GM20000 (cell line): ENCODE measurements at regions not wholly inside any gene's neighbourhood (a gene's known extent, or its start where the extent isn't known, plus 50 kb on each side); places are given as distances from the start of the nearest gene placed in this dataset.

ENCODE experiments used
- DNase-seq: peaks from one replicate; pipeline ENCODE4 v3.0.0; 2012; ENCODE audit warnings: low spot score
- CTCF ChIP-seq: IDR thresholded peaks from 2 replicates; pipeline ENCODE4 v1.5.1; 2012; ENCODE audit warnings: mild to moderate bottlenecking, control low read depth; ENCODE audit errors: extremely low read depth, missing control alignments

- no peak for DNase-seq
- no peak for TF ChIP-seq CTCF
Observed at GRCh38 chr10:78196396-78196795, 162.7 kb downstream of the RPS24 start.

- TF ChIP-seq CTCF, result no peak
- DNase-seq, result no peak
Observed at GRCh38 chr10:78196964-78197363, 163.3 kb downstream of the RPS24 start.

- TF ChIP-seq CTCF, result no peak
- DNase-seq, result no peak
Observed at GRCh38 chr10:78197628-78198272, 164.1 kb downstream of the RPS24 start.

GRCh38 chr10:78199005-78199725 is 165.5 kb downstream of the RPS24 start:
- no peak for TF ChIP-seq CTCF

GRCh38 chr10:78199759-78200158 is 166.1 kb downstream of the RPS24 start:
- no peak for DNase-seq
- no peak for TF ChIP-seq CTCF

More at GRCh38 chr10:78199005-78199725, 165.5 kb downstream of the RPS24 start:
- no peak for DNase-seq

GRCh38 chr10:78200686-78201085 is 167.0 kb downstream of the RPS24 start:
- DNase-seq, result no peak
- no peak for TF ChIP-seq CTCF

- no peak for DNase-seq
- no peak for TF ChIP-seq CTCF
Observed at GRCh38 chr10:78202386-78202785, 168.7 kb downstream of the RPS24 start.
